ENCODE measurements at regions not wholly inside any gene's neighbourhood (a gene's known extent, or its start where the extent isn't known, plus 50 kb on each side); places are given as distances from the start of the nearest gene placed in this dataset.

DNA sequence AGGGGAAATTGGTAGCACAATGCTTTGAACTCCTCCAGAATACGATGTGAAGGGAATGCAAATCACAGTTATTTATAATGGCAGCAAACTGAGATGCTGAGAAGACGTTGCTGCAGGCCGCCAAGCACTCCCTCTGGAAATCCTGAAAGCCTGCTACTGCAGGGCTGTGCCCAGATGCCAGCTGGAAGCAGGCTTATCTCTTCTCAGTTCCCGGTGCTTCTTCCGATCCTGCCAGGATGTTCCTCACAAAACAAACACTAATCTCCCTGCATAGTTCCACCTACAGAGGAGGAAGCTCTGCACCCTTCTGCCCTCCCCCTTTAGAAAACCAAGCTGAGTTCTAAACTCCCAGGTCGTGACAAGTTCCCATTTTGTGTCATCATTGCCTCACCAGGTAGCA is 201.7 kb upstream of the BCL6 start:
- POLR2A ChIA-PET, result no interaction called here
- H3K27ac ChIP-seq (ENCODE audit: low read depth, low read length), result no peak overlapping the region
- no TSS peak for BruUV-seq (replicated peaks)
- DNase-seq (ENCODE audit: low read depth, low spot score) (no peak), ATAC-seq (no peak)
- H3K4me3 ChIP-seq (replicated peaks in 1 of 2; ENCODE audit: low read depth in 1 of 2, low read length in 2 of 2), result no peak overlapping the region
- CTCF ChIA-PET, result no interaction called here
- H3K9me3 ChIP-seq (ENCODE audit: control insufficient read depth in 1 of 2, insufficient read depth in 1 of 2, low read depth in 1 of 2, low read length in 2 of 2), result no peaks in the 10 kb centered on the region
- no peak for TF ChIP-seq EZH2 (IDR thresholded peaks at IDR 0.05)
- no peak for TF ChIP-seq POLR2A (IDR thresholded peaks at IDR 0.05; ENCODE audit: borderline replicate concordance, extremely low read depth, insufficient read depth, insufficient read length)
- no peak for TF ChIP-seq FOSL1 (IDR thresholded peaks at IDR 0.05; ENCODE audit: low read depth)
- TF ChIP-seq RAD21 (IDR thresholded peaks at IDR 0.05; ENCODE audit: low read depth), result no peak
- no peak for TF ChIP-seq CBX3 (IDR thresholded peaks at IDR 0.05; ENCODE audit: low read depth)
- no peak for TF ChIP-seq YY1 (IDR thresholded peaks at IDR 0.05; ENCODE audit: extremely low read depth, insufficient replicate concordance, low read depth, low read length)
- TF ChIP-seq, protein P1, sequence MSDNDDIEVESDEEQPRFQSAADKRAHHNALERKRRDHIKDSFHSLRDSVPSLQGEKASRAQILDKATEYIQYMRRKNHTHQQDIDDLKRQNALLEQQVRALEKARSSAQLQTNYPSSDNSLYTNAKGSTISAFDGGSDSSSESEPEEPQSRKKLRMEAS (IDR thresholded peaks at IDR 0.05), result no peak
- no peak for TF ChIP-seq EZH2phosphoT487 (IDR thresholded peaks at IDR 0.05; ENCODE audit: borderline replicate concordance)
- TF ChIP-seq, protein P2, sequence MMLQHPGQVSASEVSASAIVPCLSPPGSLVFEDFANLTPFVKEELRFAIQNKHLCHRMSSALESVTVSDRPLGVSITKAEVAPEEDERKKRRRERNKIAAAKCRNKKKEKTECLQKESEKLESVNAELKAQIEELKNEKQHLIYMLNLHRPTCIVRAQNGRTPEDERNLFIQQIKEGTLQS (IDR thresholded peaks at IDR 0.05), result no peak
- no peak for TF ChIP-seq TCF7L2 (IDR thresholded peaks at IDR 0.05; ENCODE audit: borderline replicate concordance, extremely low read depth, insufficient read depth, insufficient read length)
- TF ChIP-seq, protein P3, sequence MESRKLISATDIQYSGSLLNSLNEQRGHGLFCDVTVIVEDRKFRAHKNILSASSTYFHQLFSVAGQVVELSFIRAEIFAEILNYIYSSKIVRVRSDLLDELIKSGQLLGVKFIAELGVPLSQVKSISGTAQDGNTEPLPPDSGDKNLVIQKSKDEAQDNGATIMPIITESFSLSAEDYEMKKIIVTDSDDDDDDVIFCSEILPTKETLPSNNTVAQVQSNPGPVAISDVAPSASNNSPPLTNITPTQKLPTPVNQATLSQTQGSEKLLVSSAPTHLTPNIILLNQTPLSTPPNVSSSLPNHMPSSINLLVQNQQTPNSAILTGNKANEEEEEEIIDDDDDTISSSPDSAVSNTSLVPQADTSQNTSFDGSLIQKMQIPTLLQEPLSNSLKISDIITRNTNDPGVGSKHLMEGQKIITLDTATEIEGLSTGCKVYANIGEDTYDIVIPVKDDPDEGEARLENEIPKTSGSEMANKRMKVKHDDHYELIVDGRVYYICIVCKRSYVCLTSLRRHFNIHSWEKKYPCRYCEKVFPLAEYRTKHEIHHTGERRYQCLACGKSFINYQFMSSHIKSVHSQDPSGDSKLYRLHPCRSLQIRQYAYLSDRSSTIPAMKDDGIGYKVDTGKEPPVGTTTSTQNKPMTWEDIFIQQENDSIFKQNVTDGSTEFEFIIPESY (IDR thresholded peaks at IDR 0.05; ENCODE audit: extremely low read depth, insufficient replicate concordance, low read length), result no peak
- TF ChIP-seq, protein P4, sequence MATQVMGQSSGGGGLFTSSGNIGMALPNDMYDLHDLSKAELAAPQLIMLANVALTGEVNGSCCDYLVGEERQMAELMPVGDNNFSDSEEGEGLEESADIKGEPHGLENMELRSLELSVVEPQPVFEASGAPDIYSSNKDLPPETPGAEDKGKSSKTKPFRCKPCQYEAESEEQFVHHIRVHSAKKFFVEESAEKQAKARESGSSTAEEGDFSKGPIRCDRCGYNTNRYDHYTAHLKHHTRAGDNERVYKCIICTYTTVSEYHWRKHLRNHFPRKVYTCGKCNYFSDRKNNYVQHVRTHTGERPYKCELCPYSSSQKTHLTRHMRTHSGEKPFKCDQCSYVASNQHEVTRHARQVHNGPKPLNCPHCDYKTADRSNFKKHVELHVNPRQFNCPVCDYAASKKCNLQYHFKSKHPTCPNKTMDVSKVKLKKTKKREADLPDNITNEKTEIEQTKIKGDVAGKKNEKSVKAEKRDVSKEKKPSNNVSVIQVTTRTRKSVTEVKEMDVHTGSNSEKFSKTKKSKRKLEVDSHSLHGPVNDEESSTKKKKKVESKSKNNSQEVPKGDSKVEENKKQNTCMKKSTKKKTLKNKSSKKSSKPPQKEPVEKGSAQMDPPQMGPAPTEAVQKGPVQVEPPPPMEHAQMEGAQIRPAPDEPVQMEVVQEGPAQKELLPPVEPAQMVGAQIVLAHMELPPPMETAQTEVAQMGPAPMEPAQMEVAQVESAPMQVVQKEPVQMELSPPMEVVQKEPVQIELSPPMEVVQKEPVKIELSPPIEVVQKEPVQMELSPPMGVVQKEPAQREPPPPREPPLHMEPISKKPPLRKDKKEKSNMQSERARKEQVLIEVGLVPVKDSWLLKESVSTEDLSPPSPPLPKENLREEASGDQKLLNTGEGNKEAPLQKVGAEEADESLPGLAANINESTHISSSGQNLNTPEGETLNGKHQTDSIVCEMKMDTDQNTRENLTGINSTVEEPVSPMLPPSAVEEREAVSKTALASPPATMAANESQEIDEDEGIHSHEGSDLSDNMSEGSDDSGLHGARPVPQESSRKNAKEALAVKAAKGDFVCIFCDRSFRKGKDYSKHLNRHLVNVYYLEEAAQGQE (IDR thresholded peaks at IDR 0.05; ENCODE audit: low read depth), result no peak
- no peak for TF ChIP-seq SP1 (IDR thresholded peaks at IDR 0.05; ENCODE audit: low read depth)
- TF ChIP-seq ELF1 (IDR thresholded peaks at IDR 0.05; ENCODE audit: borderline replicate concordance, low read depth), result no peak
- TF ChIP-seq, protein P5, sequence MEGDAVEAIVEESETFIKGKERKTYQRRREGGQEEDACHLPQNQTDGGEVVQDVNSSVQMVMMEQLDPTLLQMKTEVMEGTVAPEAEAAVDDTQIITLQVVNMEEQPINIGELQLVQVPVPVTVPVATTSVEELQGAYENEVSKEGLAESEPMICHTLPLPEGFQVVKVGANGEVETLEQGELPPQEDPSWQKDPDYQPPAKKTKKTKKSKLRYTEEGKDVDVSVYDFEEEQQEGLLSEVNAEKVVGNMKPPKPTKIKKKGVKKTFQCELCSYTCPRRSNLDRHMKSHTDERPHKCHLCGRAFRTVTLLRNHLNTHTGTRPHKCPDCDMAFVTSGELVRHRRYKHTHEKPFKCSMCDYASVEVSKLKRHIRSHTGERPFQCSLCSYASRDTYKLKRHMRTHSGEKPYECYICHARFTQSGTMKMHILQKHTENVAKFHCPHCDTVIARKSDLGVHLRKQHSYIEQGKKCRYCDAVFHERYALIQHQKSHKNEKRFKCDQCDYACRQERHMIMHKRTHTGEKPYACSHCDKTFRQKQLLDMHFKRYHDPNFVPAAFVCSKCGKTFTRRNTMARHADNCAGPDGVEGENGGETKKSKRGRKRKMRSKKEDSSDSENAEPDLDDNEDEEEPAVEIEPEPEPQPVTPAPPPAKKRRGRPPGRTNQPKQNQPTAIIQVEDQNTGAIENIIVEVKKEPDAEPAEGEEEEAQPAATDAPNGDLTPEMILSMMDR (IDR thresholded peaks at IDR 0.05 in 2 of 3, conservative IDR thresholded peaks at IDR 0.05 in 1 of 3; ENCODE audit: borderline replicate concordance in 1 of 3, insufficient read depth in 1 of 3, low read depth in 2 of 3, low read length in 2 of 3), result no peak
- no peak for TF ChIP-seq SIN3A (IDR thresholded peaks at IDR 0.05; ENCODE audit: low read depth)
- TF ChIP-seq ZFX (IDR thresholded peaks at IDR 0.05), result no peak
- no peak overlapping the region for H2AFZ ChIP-seq (ENCODE audit: low read depth, low read length, poor library complexity, severe bottlenecking)
- H3K79me2 ChIP-seq (ENCODE audit: insufficient read depth, low read length), result no peaks in the 10 kb centered on the region
- no peaks in the 10 kb centered on the region for H4K20me1 ChIP-seq (ENCODE audit: insufficient read depth)
- RAD21 ChIA-PET (ENCODE audit: low non-redundant PET in 1 of 2, low total read pairs in 2 of 2, uncharacterized antibody in 2 of 2, unreplicated experiment in 2 of 2), result no interaction called here
- H3K4me2 ChIP-seq (ENCODE audit: low read length), result no peak overlapping the region
- intact Hi-C loops (cut with micrococcal nuclease), result no loop called here
- no peaks in the 10 kb centered on the region for H3K36me3 ChIP-seq (ENCODE audit: control insufficient read depth in 1 of 2, insufficient read depth in 2 of 2, low read length in 2 of 2)
- H3K4me1 ChIP-seq (ENCODE audit: control insufficient read depth in 1 of 2, insufficient read depth in 2 of 2, low read length in 2 of 2), result no peaks in the 10 kb centered on the region
- no peaks in the 10 kb centered on the region; the same call in 1 of the 2 replicates for H3K27me3 ChIP-seq (ENCODE audit: insufficient read depth, low read length)
- no peak overlapping the region for H3K9ac ChIP-seq (ENCODE audit: low read length)
- no peaks in the 10 kb centered on the region for H3K9me2 ChIP-seq (ENCODE audit: insufficient read depth)

Measured in HCT116 (cell line).